H7 (cell line): ENCODE measurements at regions not wholly inside any gene's neighbourhood (a gene's known extent, or its start where the extent isn't known, plus 50 kb on each side); places are given as distances from the start of the nearest gene placed in this dataset.

Experiments
- DNase-seq: peaks from one replicate; pipeline ENCODE4 v3.0.0; 2012
- H3K27me3 ChIP-seq: 2 replicates; pipeline ENCODE4 v1.6.0; 2011; ENCODE audit warnings: mild to moderate bottlenecking, low read length; ENCODE audit not compliant: control insufficient read depth, insufficient read depth
- H3K36me3 ChIP-seq: replicated peaks from 2 replicates; pipeline ENCODE4 v1.5.1; 2011; ENCODE audit warnings: low read length; ENCODE audit not compliant: control insufficient read depth, insufficient read depth
- H3K4me3 ChIP-seq: 2 replicates; pipeline ENCODE4 v1.5.1; 2011; ENCODE audit warnings: low read depth, mild to moderate bottlenecking, control low read depth, low read length, moderate library complexity; ENCODE audit not compliant: insufficient read depth

GRCh38 chr14:51525739-51526138, 126.0 kb upstream of the FRMD6 start:
- H3K36me3 ChIP-seq, result no peaks in the 10 kb centered on the region
- H3K27me3 ChIP-seq, result no peaks in the 10 kb centered on the region
- H3K4me3 ChIP-seq, result no peak overlapping the region
- DNase-seq, result no peak

DNA sequence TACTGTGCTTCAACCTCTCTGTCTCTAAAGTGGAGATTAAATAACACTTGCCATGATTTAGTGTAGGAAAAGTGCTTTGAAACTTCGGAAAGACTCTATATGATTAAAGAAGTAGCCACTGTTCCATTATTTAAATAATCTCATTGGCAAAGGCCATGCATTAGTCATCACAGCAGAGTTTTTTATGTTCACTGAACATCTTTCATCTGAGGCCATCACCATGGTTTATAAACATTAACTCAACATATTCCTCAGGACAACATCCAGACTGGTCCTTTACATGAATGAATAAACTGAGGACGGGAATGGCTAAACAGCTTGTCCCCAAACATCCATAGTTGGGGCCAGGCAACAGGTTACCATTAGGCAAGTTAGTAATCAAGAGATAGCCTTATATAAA, 124.6 kb upstream of the FRMD6 start:
- no peak for DNase-seq
- Histone ChIP-seq H3K4me3 (no peak overlapping the region), H3K36me3 (no peaks in the 10 kb centered on the region), H3K27me3 (no peaks in the 10 kb centered on the region)

DNA sequence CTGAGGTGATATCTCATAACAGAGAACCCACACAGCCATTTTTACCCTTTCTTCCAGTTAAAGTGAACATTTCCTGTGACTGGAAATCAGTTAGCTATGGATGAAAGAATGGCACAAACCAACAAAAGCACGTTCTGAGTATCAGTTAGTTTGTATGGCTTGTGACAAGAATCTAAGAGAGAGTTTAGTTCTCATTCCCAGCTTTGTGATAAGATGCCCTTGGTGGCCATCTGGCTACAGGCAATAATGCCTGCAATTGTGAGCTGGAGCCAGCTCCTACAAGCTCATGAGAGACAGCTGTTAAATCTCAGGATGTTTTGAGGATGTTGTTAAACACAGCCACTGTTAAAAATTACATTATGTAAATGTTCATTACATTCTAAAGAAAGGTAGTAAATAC, 122.0 kb upstream of the FRMD6 start:
- no peaks in the 10 kb centered on the region for H3K27me3 ChIP-seq
- no peak overlapping the region for H3K4me3 ChIP-seq
- H3K36me3 ChIP-seq, result no peaks in the 10 kb centered on the region
- DNase-seq, result no peak

- no peaks in the 10 kb centered on the region for H3K36me3 ChIP-seq
- no peak overlapping the region for H3K4me3 ChIP-seq
- no peaks in the 10 kb centered on the region for H3K27me3 ChIP-seq
- no peak for DNase-seq
Measured at GRCh38 chr14:51533160-51533559, 118.5 kb upstream of the FRMD6 start.

GRCh38 chr14:51533872-51534553, 117.7 kb upstream of the FRMD6 start:
- DNase-seq, result no peak
- no peaks in the 10 kb centered on the region for H3K27me3 ChIP-seq
- H3K36me3 ChIP-seq, result no peaks in the 10 kb centered on the region
- no peak overlapping the region for H3K4me3 ChIP-seq

DNA sequence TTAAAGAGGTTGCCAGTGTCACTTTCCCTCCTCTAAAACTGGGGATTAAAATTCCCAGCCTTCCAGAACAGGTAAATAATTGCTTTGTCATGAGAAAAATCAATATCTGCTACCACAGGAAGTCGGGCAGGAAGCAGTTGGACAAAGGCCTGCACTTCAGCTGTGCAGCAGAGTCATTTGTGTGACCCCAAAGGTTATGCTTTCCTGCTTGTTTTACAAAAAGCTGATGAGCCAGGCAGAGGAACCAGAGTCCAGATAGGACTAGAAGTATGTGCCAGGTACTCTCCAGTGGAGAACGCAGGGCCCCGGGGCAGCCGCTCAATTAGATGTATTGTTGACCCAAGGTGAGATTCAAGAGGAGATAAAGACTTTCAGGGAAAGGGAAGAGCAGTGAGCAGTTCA, 117.1 kb upstream of the FRMD6 start:
- Histone ChIP-seq H3K36me3 (no peaks in the 10 kb centered on the region), H3K27me3 (no peaks in the 10 kb centered on the region), H3K4me3 (no peak overlapping the region)
- no peak for DNase-seq

GRCh38 chr14:51535443-51536044, 116.2 kb upstream of the FRMD6 start:
- no peak for DNase-seq
- Histone ChIP-seq H3K27me3 (no peaks in the 10 kb centered on the region), H3K4me3 (no peak overlapping the region), H3K36me3 (no peaks in the 10 kb centered on the region)

DNA sequence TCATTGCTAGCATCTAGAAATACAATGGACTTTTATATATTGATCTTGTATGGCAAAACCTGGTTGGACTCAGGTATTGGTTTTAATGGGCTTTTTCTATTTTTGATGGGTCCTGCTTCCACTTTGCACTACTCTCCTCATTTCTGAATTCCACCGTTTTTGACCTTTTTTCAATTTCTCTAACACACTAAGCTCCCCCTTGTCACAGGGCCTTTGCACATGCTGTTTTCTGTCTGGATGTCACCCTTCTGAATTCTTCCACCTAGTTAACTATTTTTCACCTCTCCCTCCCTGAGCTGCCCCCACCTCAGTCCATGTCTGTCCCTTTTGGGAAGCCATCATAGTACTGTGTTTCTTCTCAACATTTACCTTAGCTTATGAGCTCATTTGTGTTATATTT, 112.7 kb upstream of the FRMD6 start:
- Histone ChIP-seq H3K27me3 (no peaks in the 10 kb centered on the region), H3K4me3 (no peak overlapping the region), H3K36me3 (no peaks in the 10 kb centered on the region)
- no peak for DNase-seq

DNA sequence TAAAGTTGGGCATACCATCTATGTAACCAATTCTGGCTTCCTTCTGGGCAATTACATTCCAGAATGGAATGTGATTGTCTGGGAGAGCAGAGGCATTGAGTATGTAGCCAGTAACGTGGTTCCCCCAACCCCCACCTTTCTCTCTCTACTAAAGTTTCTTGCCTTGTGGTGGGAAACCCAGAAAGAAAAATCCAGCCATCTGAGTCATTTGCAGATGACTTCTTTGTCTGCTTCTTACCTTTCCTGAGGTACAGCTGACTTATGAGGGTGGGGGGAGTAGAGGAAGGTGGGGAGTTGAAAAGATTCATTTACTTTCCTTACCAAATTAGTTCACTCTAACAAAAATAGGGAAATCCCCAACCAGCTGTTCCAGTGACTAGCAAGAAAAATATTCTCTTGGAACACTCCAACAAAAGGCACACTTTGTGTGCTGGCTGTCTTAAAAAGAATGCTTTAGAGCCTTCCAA, 112.1 kb upstream of the FRMD6 start:
- Histone ChIP-seq H3K36me3 (no peaks in the 10 kb centered on the region), H3K4me3 (no peak overlapping the region), H3K27me3 (no peaks in the 10 kb centered on the region)
- peak; percentile 17 for DNase-seq

DNA sequence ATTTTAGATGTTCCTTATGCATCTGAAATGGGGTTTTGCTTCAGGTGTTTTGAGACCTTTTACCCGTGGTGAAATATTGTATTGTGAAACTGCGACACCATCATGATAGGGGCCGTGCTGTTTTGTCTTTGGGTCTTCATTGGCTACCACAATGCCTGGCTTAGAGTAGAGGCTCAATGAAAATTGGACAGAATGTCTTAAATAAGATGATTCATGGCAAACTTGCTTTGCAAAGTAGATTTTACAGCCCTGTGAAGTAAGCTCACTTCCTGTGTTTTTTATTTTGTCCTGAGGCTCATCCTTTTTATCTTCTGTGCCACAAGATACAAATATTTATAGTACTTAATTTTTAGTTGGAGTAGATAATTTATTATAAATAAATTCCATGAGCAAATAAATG, 111.3 kb upstream of the FRMD6 start:
- Histone ChIP-seq H3K36me3 (no peaks in the 10 kb centered on the region), H3K4me3 (no peak overlapping the region), H3K27me3 (no peaks in the 10 kb centered on the region)
- no peak for DNase-seq

GRCh38 chr14:51544471-51544870, 107.2 kb upstream of the FRMD6 start:
- DNase-seq, result no peak
- H3K4me3 ChIP-seq, result no peak overlapping the region
- no peaks in the 10 kb centered on the region for H3K27me3 ChIP-seq
- no peaks in the 10 kb centered on the region for H3K36me3 ChIP-seq

DNA sequence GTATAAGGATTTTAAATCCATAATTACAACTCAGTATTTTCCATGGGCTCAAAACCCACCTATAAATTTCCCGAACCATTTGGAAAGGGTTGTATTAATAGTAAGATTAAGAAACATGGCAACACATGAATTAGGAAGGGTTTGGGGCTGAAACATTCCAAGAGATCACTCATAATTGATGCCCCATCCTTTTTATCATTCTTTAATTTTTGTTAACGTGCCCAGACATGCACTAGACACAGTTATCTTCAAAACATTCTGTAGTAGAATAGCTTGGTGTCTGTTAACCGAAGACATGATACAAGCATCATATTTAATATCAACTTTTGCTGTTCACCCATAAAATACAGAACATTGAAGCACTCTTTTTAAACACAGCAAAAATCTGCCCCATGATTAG, 106.8 kb upstream of the FRMD6 start:
- no peak overlapping the region for H3K4me3 ChIP-seq
- no peak for DNase-seq

GRCh38 chr14:51545396-51545795, 106.3 kb upstream of the FRMD6 start:
- no peak for DNase-seq
- no peak overlapping the region for H3K4me3 ChIP-seq
- no peaks in the 10 kb centered on the region for H3K27me3 ChIP-seq
- no peaks in the 10 kb centered on the region for H3K36me3 ChIP-seq

More for the DNA sequence above, 106.8 kb upstream of the FRMD6 start:
- no peaks in the 10 kb centered on the region for H3K36me3 ChIP-seq
- no peaks in the 10 kb centered on the region for H3K27me3 ChIP-seq

DNA sequence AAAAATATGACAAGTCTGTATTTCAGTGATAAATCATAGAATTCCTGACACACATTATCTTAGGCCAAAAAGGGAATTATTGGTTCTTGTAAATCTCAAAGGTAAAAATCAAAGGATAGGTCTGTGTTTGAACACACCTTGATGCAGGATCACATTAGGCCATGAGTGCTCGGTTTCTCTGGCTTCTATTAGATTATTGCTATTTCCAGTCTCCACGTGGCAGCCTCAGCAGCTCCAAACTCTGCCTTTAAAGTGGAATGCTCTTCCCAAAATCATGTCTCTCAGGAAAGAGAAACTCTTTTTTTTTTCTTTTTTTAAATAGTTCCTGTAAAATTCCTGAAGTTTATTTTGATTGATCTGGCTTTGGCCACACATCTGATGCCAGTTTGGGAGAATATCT, 105.6 kb upstream of the FRMD6 start:
- no peak for DNase-seq
- Histone ChIP-seq H3K4me3 (no peak overlapping the region), H3K36me3 (no peaks in the 10 kb centered on the region), H3K27me3 (no peaks in the 10 kb centered on the region)

GRCh38 chr14:51546603-51547258, 105.0 kb upstream of the FRMD6 start:
- no peak overlapping the region for H3K4me3 ChIP-seq
- H3K27me3 ChIP-seq, result no peaks in the 10 kb centered on the region
- no peaks in the 10 kb centered on the region for H3K36me3 ChIP-seq
- DNase-seq, result no peak
